HepG2 (cell line): ENCODE measurements at regions not wholly inside any gene's neighbourhood (a gene's known extent, or its start where the extent isn't known, plus 50 kb on each side); places are given as distances from the start of the nearest gene placed in this dataset.

Experiments
- CCAR2 ChIP-seq: fragments of 200-400 bp; formaldehyde crosslinking; optimal IDR thresholded peaks from 2 replicates; pipeline ENCODE3; 2018; ENCODE audit warnings: low read depth, mild to moderate bottlenecking, low read length, moderate library complexity
- CREB1 ChIP-seq, 2 experiments: fragments of 450-650 bp in 1 of 2; IDR thresholded peaks; 2 replicates each; pipeline ENCODE4 v1.6.1; 2016 to 2017; ENCODE audit warnings: control low read depth in 1 of 2, mild to moderate bottlenecking in 1 of 2, missing compliant biosample characterization in 1 of 2, missing genetic modification characterization in 1 of 2
- GABPA ChIP-seq, 2 experiments: IDR thresholded peaks; 2 replicates each; pipeline ENCODE4 v1.6.1; 2011 to 2016; ENCODE audit warnings: low read depth in 2 of 2, low read length in 1 of 2, missing biosample characterization in 1 of 2, missing genetic modification characterization in 1 of 2
- HNRNPUL1 ChIP-seq: fragments of 200-400 bp; formaldehyde crosslinking; IDR thresholded peaks from 2 replicates; pipeline ENCODE4 v1.6.1; 2017; ENCODE audit warnings: low read depth, mild to moderate bottlenecking, low read length, moderate library complexity
- POLR2A ChIP-seq, 2 experiments: IDR thresholded peaks; 2 replicates each; pipeline ENCODE4 v1.6.1; 2011; ENCODE audit warnings: low read depth in 2 of 2, low read length in 2 of 2, mild to moderate bottlenecking in 1 of 2, moderate library complexity in 1 of 2; ENCODE audit not compliant: insufficient read depth in 1 of 2
- ZNF138 ChIP-seq: sonication (generic); formaldehyde crosslinking; IDR thresholded peaks from 2 replicates; pipeline ENCODE4 v1.5.0; 2020; ENCODE audit warnings: mild to moderate bottlenecking, low read depth, missing genetic modification reagents
- ZNF207 ChIP-seq: fragments of 450-650 bp; IDR thresholded peaks from 2 replicates; pipeline ENCODE4 v1.6.1; 2016; ENCODE audit warnings: antibody characterized with exemption, borderline replicate concordance
- ZNF232 ChIP-seq: sonication (generic); formaldehyde crosslinking; IDR thresholded peaks from 2 replicates; pipeline ENCODE4 v1.4.0; 2020; ENCODE audit warnings: missing genetic modification reagents, borderline replicate concordance
- ZNF788 ChIP-seq: sonication (generic); formaldehyde crosslinking; IDR thresholded peaks from 2 replicates; pipeline ENCODE4 v1.5.0; 2020; ENCODE audit warnings: mild to moderate bottlenecking, missing genetic modification reagents, borderline replicate concordance
- TF ChIP-seq, protein P1 (sequence below): sonication (generic); formaldehyde crosslinking; IDR thresholded peaks from 2 replicates; pipeline ENCODE4 v1.5.0; 2020; ENCODE audit warnings: mild to moderate bottlenecking, missing genetic modification reagents, moderate library complexity
- TF ChIP-seq, protein P2 (sequence below): sonication (generic); formaldehyde crosslinking; IDR thresholded peaks from 2 replicates; pipeline ENCODE4 v1.4.0; 2020; ENCODE audit warnings: missing genetic modification reagents

GRCh38 chr11:19393941-19394340 is 153.2 kb upstream of the E2F8 start:
- TF ChIP-seq ZNF207 (no peak), HNRNPUL1 (no peak), ZNF138 (CRISPR knock-in tag) (no peak), POLR2A (IDR thresholded peaks at IDR 0.05; ENCODE audit: insufficient read depth in 1 of 2, low read depth in 2 of 2, low read length in 2 of 2) (no peak), CREB1 (IDR thresholded peaks at IDR 0.05) (no peak), CREB1 (CRISPR knock-in tag; IDR thresholded peaks at IDR 0.05) (no peak), CCAR2 (no peak), ZNF788 (no peak), ZNF232 (CRISPR knock-in tag) (no peak), GABPA (IDR thresholded peaks at IDR 0.05; ENCODE audit: low read depth, low read length) (no peak), GABPA (CRISPR knock-in tag; IDR thresholded peaks at IDR 0.05; ENCODE audit: low read depth) (no peak)
- TF ChIP-seq, protein P1, sequence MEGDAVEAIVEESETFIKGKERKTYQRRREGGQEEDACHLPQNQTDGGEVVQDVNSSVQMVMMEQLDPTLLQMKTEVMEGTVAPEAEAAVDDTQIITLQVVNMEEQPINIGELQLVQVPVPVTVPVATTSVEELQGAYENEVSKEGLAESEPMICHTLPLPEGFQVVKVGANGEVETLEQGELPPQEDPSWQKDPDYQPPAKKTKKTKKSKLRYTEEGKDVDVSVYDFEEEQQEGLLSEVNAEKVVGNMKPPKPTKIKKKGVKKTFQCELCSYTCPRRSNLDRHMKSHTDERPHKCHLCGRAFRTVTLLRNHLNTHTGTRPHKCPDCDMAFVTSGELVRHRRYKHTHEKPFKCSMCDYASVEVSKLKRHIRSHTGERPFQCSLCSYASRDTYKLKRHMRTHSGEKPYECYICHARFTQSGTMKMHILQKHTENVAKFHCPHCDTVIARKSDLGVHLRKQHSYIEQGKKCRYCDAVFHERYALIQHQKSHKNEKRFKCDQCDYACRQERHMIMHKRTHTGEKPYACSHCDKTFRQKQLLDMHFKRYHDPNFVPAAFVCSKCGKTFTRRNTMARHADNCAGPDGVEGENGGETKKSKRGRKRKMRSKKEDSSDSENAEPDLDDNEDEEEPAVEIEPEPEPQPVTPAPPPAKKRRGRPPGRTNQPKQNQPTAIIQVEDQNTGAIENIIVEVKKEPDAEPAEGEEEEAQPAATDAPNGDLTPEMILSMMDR (CRISPR knock-in tag) = no peak
- TF ChIP-seq, protein P2, sequence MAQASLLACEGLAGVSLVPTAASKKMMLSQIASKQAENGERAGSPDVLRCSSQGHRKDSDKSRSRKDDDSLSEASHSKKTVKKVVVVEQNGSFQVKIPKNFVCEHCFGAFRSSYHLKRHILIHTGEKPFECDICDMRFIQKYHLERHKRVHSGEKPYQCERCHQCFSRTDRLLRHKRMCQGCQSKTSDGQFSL (CRISPR knock-in tag) = no peak
